ENCODE measurements at regions not wholly inside any gene's neighbourhood (a gene's known extent, or its start where the extent isn't known, plus 50 kb on each side); places are given as distances from the start of the nearest gene placed in this dataset.
A peak's percentile ranks its signal among the peaks of the same experiment; 100 is the strongest.

GRCh38 chr22:33209930-33210784 is 152.0 kb upstream of the SYN3 start:
- Mint-ChIP-seq H3K27me3 (ENCODE audit: unreplicated experiment) (peaks cover 3% of the 10 kb centered on the region), H3K27ac (ENCODE audit: unreplicated experiment) (no peak overlapping the region), H3K4me3 (ENCODE audit: unreplicated experiment) (no peak overlapping the region), H3K9me3 (ENCODE audit: unreplicated experiment) (no peaks in the 10 kb centered on the region), H3K36me3 (ENCODE audit: unreplicated experiment) (no peaks in the 10 kb centered on the region), H3K4me1 (ENCODE audit: low read depth, unreplicated experiment) (no peaks in the 10 kb centered on the region)
- TF ChIP-seq, protein P1, sequence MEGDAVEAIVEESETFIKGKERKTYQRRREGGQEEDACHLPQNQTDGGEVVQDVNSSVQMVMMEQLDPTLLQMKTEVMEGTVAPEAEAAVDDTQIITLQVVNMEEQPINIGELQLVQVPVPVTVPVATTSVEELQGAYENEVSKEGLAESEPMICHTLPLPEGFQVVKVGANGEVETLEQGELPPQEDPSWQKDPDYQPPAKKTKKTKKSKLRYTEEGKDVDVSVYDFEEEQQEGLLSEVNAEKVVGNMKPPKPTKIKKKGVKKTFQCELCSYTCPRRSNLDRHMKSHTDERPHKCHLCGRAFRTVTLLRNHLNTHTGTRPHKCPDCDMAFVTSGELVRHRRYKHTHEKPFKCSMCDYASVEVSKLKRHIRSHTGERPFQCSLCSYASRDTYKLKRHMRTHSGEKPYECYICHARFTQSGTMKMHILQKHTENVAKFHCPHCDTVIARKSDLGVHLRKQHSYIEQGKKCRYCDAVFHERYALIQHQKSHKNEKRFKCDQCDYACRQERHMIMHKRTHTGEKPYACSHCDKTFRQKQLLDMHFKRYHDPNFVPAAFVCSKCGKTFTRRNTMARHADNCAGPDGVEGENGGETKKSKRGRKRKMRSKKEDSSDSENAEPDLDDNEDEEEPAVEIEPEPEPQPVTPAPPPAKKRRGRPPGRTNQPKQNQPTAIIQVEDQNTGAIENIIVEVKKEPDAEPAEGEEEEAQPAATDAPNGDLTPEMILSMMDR (IDR thresholded peaks at IDR 0.05; ENCODE audit: partially characterized antibody, unreplicated experiment), result peak; percentile 57
- peak; percentile 36 for DNase-seq

- H3K36me3 Mint-ChIP-seq (ENCODE audit: unreplicated experiment), result no peaks in the 10 kb centered on the region
- no peak overlapping the region for H3K27ac Mint-ChIP-seq (ENCODE audit: unreplicated experiment)
- TF ChIP-seq, protein P1 (IDR thresholded peaks at IDR 0.05; ENCODE audit: partially characterized antibody, unreplicated experiment), result no peak
- no peak overlapping the region for H3K4me3 Mint-ChIP-seq (ENCODE audit: unreplicated experiment)
- no peak for DNase-seq
- H3K4me1 Mint-ChIP-seq (ENCODE audit: low read depth, unreplicated experiment), result peaks cover 6% of the 10 kb centered on the region
- H3K9me3 Mint-ChIP-seq (ENCODE audit: unreplicated experiment), result peaks cover 2% of the 10 kb centered on the region
- peaks cover 8% of the 10 kb centered on the region for H3K27me3 Mint-ChIP-seq (ENCODE audit: unreplicated experiment)
Measured at GRCh38 chr22:33204408-33204807, 146.2 kb upstream of the SYN3 start.

GRCh38 chr22:33202455-33202854 is 144.3 kb upstream of the SYN3 start:
- no peak for DNase-seq
- Mint-ChIP-seq H3K9me3 (ENCODE audit: unreplicated experiment) (peaks cover 2% of the 10 kb centered on the region), H3K4me3 (ENCODE audit: unreplicated experiment) (no peak overlapping the region), H3K27ac (ENCODE audit: unreplicated experiment) (no peak overlapping the region), H3K36me3 (ENCODE audit: unreplicated experiment) (no peaks in the 10 kb centered on the region), H3K27me3 (ENCODE audit: unreplicated experiment) (peaks cover 8% of the 10 kb centered on the region), H3K4me1 (ENCODE audit: low read depth, unreplicated experiment) (peaks cover 6% of the 10 kb centered on the region)
- TF ChIP-seq, protein P1 (IDR thresholded peaks at IDR 0.05; ENCODE audit: partially characterized antibody, unreplicated experiment), result no peak

DNA sequence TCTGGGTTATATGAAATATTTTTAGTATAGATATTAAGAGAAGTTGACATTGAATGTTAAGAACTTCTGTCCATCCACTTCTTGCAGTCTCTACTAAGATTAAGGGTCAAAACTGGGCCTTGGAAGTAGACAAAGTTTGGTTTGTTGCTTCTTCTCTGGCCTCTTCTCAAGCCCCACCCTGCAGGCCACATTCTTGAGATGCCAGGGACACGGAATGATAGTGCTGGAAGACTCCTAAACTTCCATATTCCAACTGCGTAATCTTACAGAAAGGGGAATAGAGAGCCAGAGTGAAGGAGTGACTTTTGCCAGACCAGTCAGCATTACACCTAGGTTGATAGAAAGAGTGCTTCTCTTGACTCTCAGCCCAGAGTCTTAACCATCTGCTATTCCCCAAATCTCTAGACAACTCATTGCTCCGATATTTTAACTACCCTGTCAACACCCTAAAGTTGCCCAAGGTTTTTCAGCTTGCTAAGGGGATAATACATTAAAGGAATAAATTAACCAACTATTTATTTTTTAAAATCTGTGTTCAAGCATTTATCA is 136.4 kb upstream of the SYN3 start:
- no peak for DNase-seq
- Mint-ChIP-seq H3K9me3 (ENCODE audit: unreplicated experiment) (no peaks in the 10 kb centered on the region), H3K27ac (ENCODE audit: unreplicated experiment) (no peak overlapping the region), H3K4me1 (ENCODE audit: low read depth, unreplicated experiment) (no peaks in the 10 kb centered on the region), H3K27me3 (ENCODE audit: unreplicated experiment) (peaks cover 2% of the 10 kb centered on the region), H3K4me3 (ENCODE audit: unreplicated experiment) (no peak overlapping the region), H3K36me3 (ENCODE audit: unreplicated experiment) (no peaks in the 10 kb centered on the region)
- TF ChIP-seq, protein P1 (IDR thresholded peaks at IDR 0.05; ENCODE audit: partially characterized antibody, unreplicated experiment), result no peak

- DNase-seq, result no peak
- TF ChIP-seq, protein P1 (IDR thresholded peaks at IDR 0.05; ENCODE audit: partially characterized antibody, unreplicated experiment), result no peak
Measured at GRCh38 chr22:33192156-33192555, 134.0 kb upstream of the SYN3 start.

More at GRCh38 chr22:33192156-33192555, 134.0 kb upstream of the SYN3 start:
- Mint-ChIP-seq H3K4me1 (ENCODE audit: low read depth, unreplicated experiment) (peaks cover 1% of the 10 kb centered on the region), H3K27ac (ENCODE audit: unreplicated experiment) (no peak overlapping the region), H3K36me3 (ENCODE audit: unreplicated experiment) (no peaks in the 10 kb centered on the region), H3K27me3 (ENCODE audit: unreplicated experiment) (peaks cover 2% of the 10 kb centered on the region), H3K9me3 (ENCODE audit: unreplicated experiment) (no peaks in the 10 kb centered on the region), H3K4me3 (ENCODE audit: unreplicated experiment) (no peak overlapping the region)

Measured in glutamatergic neuron (in vitro differentiated cells).